Umbilical cord (tissue), 1 donor: ENCODE measurements at regions not wholly inside any gene's neighbourhood (a gene's known extent, or its start where the extent isn't known, plus 50 kb on each side); places are given as distances from the start of the nearest gene placed in this dataset.
"Not testable (repeated sequence)": the region's sequence is repeated elsewhere in the genome, so short reads cannot be mapped to it uniquely, and the experiment has no call there.

Experiments
- DNase-seq: peaks from one replicate; pipeline ENCODE4 v3.0.0-alpha.2; 2015; ENCODE audit warnings: low spot score

DNA sequence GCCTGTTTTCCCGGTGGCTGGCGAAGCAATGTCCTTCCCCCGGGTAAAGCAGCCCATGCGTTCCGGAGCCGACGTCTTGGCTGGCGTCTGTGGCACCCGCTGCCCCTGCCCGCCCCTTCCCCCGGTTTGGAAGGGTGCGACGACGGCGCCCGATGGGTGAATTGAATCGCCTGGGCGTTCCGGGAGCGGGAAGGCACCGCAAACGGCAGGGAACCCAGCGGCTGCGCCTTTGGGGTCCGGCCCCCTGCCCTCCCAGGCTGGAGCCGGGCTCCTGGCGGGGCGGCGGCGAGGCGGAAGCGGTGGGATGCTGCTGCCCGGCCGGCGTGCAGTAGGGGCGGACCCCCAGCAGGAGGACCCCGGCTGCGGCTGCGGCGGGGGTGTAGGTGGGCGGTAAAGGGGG lies 123.6 kb upstream of the RHOU start:
- DNase-seq, result not testable (repeated sequence)

DNA sequence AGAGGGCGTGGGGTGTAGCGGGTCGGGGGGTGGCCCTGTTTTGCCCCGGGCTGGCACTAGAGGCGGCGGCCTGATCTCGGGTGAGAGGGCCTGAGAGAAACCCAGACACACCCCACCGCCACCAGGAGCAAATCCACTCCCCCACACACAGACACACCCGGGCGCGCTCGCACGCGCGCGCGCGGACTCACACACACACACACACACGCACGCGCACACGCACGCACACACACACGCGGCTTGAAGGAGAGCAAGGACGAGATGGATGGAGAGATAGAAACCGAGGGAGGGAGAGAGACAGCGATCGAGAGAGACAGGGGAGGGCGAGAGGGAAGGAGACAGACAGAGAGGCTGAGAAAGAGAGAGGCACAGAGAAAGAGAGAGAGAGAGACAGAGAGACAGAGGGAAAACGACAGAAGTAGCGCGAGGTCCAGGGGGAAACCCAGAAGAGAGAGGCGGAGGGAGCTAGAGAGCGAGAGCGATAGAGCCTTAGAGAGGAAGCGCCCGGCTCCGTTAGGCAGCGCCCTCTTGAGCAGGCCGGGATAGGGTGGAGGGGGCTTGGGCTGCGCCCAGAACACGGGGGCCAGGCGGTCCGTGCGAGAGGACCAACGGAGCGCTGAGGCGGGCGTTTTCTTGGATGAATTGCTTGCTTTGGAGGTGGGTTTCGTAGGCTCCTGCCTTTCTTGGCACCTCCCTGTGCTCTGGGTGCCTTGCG lies 113.1 kb upstream of the RHOU start:
- not testable (repeated sequence) for DNase-seq

DNA sequence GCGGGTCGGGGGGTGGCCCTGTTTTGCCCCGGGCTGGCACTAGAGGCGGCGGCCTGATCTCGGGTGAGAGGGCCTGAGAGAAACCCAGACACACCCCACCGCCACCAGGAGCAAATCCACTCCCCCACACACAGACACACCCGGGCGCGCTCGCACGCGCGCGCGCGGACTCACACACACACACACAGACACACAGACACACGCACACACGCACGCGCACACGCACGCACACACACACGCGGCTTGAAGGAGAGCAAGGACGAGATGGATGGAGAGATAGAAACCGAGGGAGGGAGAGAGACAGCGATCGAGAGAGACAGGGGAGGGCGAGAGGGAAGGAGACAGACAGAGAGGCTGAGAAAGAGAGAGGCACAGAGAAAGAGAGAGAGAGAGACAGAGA lies 108.8 kb upstream of the RHOU start:
- not testable (repeated sequence) for DNase-seq

DNA sequence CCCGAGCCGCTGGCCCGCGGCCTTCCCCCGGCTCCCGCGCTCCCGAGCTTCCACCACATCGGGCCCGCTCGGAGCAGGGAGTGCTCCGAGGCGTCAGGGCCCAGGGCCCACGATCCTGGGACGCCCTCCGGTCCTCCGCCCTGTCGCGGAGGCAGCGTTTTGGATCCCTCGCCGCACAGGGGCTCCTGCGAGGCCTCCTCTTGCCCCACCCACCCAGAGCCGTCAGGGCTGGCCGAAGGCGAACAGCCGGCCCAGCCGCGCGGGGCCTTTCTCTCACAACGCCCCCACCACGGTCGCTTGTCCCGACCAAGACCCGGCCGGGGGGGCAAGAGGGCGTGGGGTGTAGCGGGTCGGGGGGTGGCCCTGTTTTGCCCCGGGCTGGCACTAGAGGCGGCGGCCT lies 102.4 kb upstream of the RHOU start:
- not testable (repeated sequence) for DNase-seq

DNA sequence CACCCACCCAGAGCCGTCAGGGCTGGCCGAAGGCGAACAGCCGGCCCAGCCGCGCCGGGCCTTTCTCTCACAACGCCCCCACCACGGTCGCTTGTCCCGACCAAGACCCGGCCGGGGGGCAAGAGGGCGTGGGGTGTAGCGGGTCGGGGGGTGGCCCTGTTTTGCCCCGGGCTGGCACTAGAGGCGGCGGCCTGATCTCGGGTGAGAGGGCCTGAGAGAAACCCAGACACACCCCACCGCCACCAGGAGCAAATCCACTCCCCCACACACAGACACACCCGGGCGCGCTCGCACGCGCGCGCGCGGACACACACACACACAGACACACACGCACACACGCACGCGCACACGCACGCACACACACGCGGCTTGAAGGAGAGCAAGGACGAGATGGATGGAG lies 100.0 kb upstream of the RHOU start:
- DNase-seq, result not testable (repeated sequence)

DNA sequence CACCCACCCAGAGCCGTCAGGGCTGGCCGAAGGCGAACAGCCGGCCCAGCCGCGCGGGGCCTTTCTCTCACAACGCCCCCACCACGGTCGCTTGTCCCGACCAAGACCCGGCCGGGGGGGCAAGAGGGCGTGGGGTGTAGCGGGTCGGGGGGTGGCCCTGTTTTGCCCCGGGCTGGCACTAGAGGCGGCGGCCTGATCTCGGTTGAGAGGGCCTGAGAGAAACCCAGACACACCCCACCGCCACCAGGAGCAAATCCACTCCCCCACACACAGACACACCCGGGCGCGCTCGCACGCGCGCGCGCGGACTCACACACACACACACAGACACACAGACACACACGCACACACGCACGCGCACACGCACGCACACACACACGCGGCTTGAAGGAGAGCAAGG lies 97.8 kb upstream of the RHOU start:
- DNase-seq, result not testable (repeated sequence)

DNA sequence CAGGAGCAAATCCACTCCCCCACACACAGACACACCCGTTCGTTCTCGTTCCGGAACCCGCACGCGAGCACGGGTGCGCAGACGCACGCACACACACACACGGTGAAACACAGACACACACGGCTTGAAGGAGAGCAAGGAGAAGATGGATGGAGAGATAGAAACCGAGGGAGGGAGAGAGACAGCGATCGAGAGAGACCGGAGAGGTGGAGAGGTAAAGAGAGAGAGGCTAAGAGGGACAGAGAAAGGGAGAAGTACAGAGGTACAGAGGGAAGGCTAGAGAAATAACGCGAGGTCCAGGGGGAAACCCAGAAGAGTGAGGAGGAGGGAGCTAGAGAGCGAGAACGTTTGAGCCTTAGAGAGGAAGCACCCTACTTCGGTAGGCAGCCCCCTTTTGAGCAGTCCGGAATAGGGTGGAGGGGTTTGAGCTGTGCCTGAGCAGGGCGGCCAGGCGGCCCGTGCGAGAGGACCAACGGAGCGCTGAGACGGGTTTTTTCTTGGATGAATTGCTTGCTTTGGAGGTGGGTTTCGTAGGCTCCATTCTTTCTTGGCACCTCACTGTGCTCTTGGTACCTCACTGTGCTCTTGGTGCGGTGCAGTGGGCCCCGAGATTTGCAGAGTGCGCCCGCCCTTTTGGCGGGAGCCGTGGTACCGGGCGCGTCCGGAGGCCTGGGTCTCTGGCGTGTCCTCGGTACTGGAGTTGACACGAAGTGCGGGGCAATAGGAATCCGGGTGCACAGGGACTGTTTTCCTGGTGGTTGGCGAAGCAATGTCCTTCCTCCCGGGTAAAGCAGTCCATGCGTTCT lies 88.4 kb upstream of the RHOU start:
- DNase-seq, result peak; percentile 24

DNA sequence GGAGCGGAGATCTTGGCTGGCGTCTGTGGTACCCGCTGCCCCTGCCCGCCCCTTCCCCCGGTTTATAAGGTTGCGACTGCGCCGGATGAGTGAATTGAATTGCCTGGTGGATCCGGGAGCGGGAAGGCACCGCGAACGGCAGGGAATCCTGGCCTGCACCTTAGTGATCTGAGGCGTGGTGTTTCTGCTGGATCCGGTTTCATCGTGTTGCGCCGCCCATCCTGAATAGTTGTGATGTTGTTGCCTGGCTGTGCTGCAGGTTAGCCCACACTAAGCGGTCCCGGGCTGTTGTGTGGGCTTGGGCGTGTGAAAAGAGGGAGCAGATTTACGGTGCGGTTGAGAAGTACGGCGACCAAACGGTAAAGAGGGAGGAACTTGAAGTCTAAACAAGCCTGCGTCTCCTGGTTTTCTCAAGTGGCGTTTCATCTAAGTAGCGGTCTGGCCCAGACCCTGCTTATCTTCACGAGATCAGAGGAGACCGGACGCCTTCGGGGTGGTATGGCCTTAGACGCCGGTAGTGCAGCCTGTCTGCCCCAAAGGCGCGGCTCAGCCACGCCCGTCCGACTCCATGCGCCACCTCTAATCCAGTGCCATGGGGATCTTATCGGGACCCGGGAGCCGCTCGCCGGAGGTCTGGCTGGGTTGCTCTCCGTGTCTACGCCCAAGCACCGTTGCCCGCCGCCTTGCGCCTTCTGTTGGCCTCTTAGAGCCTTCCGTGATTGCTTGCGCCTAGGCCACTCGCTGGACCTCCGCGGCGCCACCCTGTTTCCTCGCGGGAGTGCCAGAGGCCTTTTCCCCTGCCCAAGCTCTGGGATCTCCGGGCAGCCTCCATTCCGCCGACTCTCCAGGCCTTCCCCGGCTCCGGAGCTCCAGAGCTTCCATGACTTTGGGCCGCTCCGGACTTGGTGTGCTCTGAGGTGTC lies 87.5 kb upstream of the RHOU start:
- DNase-seq, result peak; percentile 33

DNA sequence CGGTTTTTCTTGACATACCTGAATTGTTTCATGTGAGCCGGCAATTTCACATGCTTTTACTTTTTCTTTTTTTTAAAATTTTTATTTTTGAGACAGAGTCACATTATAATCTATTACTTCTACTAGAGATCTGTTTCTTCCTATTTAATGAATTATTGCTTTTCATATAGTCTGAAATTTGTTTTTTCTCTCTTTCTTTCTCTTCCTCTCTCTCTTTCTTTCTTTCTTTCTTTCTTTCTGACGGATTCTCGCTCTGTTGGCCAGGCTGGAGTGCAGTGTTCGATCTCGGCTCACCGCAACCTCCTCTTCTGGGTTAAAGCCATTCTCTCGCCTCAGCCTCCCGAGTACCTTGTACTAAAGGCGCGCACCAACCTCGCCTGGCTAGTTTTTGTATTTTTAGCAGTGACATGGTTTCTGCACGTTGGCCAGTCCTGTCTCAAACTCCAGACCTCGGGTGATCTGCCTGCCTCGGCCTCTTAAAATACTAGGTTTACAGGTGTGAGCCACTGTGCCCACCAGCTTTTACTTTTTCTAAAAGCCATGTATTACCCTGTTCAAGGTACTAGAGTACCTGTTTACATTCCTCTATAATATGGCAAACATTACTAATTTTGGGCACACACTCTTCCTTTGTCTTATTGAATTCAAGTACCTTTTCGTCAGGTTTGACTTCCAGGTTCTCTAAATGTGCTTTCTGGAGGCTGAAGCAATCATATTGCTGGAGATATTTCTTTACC lies 86.5 kb upstream of the RHOU start:
- DNase-seq, result no peak

- no peak for DNase-seq
These were observed 85.1 kb upstream of the RHOU start for GRCh38 chr1:228650141-228650540.

- no peak for DNase-seq
These were observed 84.3 kb upstream of the RHOU start for GRCh38 chr1:228650946-228651345.

- no peak for DNase-seq
These were observed 83.2 kb upstream of the RHOU start for GRCh38 chr1:228652116-228652515.

GRCh38 chr1:228653057-228653456 lies 82.2 kb upstream of the RHOU start:
- DNase-seq, result not testable (repeated sequence)

GRCh38 chr1:228653748-228654147 lies 81.5 kb upstream of the RHOU start:
- DNase-seq, result no peak

DNA sequence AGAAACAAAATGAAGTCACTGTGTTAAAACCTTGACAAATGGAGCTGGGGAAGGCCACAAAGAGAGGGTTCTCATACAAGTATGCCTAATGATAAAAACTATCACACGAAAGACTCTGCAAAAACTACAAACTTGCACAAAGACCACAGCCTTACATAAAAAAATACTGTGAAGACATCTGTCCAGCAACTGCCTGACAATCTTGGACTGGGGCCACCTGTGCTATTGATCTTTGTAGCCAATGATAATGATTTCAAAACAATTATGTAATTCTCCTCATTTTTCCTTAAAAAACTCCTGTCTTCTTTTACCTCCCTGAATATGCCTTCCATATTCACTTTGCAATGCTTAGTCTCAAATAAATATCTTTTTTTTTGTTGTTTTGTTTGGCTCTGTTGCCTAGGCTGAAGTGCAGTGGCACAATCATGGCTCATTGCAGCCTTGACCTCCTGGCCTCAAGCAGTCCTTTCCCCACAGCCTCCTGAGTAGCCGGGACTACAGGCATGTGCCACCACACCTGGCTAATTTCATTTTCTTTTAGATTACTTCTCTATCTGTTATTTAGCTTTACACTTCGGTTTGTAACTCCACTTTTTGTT lies 79.4 kb upstream of the RHOU start:
- no peak for DNase-seq

DNA sequence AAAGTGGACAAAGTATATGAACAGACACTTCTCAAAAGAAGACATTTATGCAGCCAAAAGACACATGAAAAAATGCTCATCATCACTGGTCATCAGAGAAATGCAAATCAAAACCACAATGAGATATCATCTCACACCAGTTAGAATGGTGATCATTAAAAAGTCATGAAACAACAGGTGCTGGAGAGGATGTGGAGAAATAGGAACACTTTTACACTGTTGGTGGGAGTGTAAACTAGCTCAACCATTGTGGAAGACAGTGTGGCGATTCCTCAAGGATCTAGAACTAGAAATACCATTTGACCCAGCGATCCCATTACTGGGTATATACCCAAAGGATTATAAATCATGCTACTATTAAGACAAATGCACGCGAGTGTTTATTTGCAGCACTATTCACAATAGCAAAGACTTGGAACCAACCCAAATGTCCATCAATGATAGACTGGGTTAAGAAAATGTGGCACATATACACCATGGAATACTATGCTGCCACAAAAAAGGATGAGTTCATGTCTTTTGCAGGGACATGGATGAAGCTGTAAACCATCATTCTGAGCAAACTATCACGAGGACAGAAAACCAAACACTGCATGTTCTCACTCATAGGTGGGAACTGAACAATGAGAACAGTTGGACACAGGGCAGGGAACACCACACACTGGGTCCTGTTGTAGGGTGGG lies 73.1 kb upstream of the RHOU start:
- not testable (repeated sequence) for DNase-seq

DNA sequence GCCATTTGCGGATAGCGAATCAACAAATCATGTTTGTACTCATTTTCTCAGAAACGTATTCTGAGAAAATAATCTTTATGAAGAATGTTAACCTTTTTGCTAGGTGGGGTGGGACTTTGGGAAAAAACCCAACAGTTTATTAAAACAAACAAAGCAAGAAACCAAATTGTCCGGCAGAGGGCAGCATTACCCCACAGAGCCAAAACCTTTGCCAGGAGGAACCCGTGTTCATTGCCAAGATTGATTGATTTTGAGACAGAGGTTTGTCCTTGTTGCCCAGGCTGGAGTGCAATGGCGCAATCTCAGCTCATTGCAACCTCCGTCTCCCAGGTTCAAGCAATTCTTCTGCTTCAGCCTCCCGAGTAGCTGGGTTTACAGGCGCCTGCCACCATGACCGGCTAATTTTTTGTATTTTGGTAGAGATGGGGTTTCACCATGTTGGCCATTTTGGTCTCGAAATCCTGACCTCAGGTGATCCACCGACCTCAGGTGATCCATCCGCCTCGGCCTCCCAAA lies 70.8 kb upstream of the RHOU start:
- DNase-seq, result peak; percentile 80

GRCh38 chr1:228666686-228667623 lies 68.3 kb upstream of the RHOU start:
- DNase-seq, result no peak
